ENCODE measurements at regions not wholly inside any gene's neighbourhood (a gene's known extent, or its start where the extent isn't known, plus 50 kb on each side); places are given as distances from the start of the nearest gene placed in this dataset.

GRCh38 chr3:116912116-116912515, 202.5 kb downstream of the TUSC7 start:
- DNase-seq (no peak), ATAC-seq (no peak)

DNA sequence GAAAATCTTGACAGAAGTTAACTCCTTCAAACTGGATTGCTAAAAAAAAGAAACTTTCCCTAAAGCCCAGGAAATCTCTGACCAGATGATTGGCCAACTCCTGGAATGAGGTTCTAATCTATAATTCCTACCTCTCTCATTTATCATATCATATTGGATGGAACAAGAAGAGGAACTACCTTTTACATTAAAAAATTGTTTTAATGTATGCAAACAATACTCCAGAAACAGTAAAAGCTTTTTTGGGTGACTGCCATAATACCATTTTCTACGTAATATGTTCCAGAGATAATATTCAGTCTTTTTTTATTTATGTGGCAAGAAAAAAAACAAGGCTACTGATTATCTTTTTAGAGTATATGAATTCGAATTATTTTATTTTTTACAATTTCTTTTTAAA, 204.4 kb downstream of the TUSC7 start:
- intact Hi-C loops (cut with micrococcal nuclease) = no loop called here
- no peak for DNase-seq
- ATAC-seq = no peak

More at GRCh38 chr3:116912116-116912515, 202.5 kb downstream of the TUSC7 start:
- intact Hi-C loops (cut with micrococcal nuclease) = no loop called here

- ATAC-seq = no peak
- intact Hi-C loops (cut with micrococcal nuclease) = no loop called here
Observed at GRCh38 chr3:116916836-116917235, 207.3 kb downstream of the TUSC7 start.

GRCh38 chr3:116920826-116921610, 211.4 kb downstream of the TUSC7 start:
- intact Hi-C loops (cut with micrococcal nuclease) = no loop called here
- no peak for ATAC-seq
- DNase-seq = no peak

More at GRCh38 chr3:116916836-116917235, 207.3 kb downstream of the TUSC7 start:
- DNase-seq = no peak

DNA sequence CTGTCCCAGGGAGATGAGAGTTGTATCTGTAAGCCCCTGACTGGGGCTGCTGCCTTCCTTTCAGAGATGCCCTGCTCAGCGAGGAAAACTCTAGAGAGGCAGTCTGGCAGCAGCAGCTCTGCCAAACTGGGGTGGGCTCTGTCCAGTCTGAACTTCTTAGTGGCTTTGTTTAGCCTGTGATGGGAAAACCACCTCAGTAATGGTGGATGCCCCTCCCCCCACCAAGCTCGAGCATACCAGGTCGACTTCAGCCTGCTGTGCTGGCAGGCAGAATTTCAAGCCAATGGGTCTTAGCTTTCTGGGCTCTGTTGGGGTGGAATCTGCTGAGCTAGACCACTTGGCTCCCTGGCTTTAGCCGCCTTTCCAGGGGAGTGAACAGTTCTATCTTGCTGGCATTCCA, 218.3 kb downstream of the TUSC7 start:
- DNase-seq = no peak
- no peak for ATAC-seq
- intact Hi-C loops (cut with micrococcal nuclease) = no loop called here

- intact Hi-C loops (cut with micrococcal nuclease) = no loop called here
- DNase-seq (no peak), ATAC-seq (no peak)
Observed at GRCh38 chr3:116929505-116930222, 220.1 kb downstream of the TUSC7 start.

GRCh38 chr3:116930786-116931185, 221.2 kb downstream of the TUSC7 start:
- ATAC-seq (no peak), DNase-seq (no peak)
- intact Hi-C loops (cut with micrococcal nuclease) = no loop called here

GRCh38 chr3:116939091-116939490, 229.5 kb downstream of the TUSC7 start:
- DNase-seq (no peak), ATAC-seq (no peak)
- intact Hi-C loops (cut with micrococcal nuclease) = no loop called here

DNA sequence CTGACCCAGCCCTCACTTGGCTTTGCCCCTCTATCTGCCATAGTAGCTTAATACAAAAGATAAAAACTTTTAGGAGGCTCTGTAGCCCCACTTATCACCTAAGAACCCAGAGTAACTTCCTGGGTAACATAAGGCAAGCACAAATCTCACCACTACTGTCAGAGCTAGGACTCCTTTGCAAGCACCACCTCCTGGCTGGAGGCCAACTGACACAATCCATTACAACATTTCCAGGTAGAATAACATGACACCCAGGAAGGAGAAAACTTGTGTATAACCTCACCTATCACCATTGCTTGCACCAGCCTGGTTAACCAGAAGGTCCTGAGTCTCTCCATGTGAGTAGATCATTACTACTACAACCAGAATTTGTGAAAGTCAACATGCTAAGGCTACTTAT, 230.0 kb downstream of the TUSC7 start:
- ATAC-seq (no peak), DNase-seq (no peak)
- intact Hi-C loops (cut with micrococcal nuclease) = no loop called here

GRCh38 chr3:116940719-116941118, 231.1 kb downstream of the TUSC7 start:
- intact Hi-C loops (cut with micrococcal nuclease) = no loop called here
- no peak for DNase-seq

GRCh38 chr3:116946376-116946775, 236.8 kb downstream of the TUSC7 start:
- no peak for DNase-seq
- intact Hi-C loops (cut with micrococcal nuclease) = no loop called here
- no peak for ATAC-seq

More at GRCh38 chr3:116940719-116941118, 231.1 kb downstream of the TUSC7 start:
- no peak for ATAC-seq

- intact Hi-C loops (cut with micrococcal nuclease) = no loop called here
- no peak for ATAC-seq
Observed at GRCh38 chr3:116947148-116947547, 237.6 kb downstream of the TUSC7 start.

DNA sequence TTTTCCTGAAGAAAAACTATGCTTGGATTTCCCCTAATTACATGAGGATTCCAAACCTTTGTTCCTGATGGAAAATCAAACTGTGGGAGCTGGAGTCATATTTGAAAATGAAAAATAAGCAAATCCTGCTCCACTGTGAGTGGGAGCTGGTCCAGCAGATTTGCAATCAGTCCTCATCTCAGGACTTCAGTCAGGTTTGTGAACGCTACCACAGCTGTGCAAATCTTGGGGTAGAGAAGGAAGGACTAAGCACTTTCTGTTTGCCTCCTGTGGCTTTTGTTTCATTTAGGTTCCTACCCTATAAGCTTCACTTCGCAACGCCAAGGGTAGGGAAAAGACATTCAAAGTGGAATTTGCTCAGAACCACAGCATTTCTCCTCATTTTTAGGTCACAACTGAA, 238.2 kb downstream of the TUSC7 start:
- no peak for ATAC-seq
- intact Hi-C loops (cut with micrococcal nuclease) = no loop called here
- no peak for DNase-seq

More at GRCh38 chr3:116947148-116947547, 237.6 kb downstream of the TUSC7 start:
- no peak for DNase-seq

DNA sequence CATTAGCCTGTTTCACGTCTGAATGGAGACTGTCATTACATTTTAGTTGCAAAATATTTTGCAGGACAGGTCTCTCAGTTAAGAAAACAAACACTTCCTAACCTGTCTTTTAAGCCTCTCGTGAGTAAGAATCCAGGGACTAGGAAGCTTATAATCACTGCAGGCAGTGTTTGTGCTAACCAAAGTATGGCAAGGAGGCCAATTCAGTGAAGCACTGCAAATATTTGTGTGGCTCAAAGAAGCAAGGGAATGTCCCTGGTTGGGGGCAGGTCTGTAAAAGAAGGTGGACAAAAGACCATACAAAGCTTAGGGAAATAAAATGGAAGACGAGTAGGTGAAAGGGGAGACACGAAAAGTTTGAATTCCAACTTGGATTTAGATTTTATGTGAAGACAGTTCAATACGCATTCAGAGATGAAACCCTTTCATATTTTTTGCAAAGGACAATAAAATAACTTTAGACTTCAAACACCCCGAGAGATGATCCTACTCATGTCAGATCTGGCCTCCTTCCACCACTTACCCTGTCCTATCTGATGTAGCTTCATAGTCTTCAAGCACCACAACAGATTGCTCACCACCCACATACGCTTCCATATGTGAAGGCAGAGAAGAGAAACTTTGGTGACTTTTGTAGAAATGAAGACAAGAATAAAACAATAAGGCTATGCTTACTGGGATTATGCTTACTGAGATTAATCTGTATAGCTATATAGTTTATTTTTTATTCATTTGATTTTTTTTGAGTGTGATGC, 240.9 kb downstream of the TUSC7 start:
- intact Hi-C loops (cut with micrococcal nuclease) = no loop called here
- DNase-seq (no peak), ATAC-seq (no peak)

- intact Hi-C loops (cut with micrococcal nuclease) = no loop called here
- no peak for DNase-seq
- ATAC-seq = no peak
Observed at GRCh38 chr3:116951610-116952009, 242.0 kb downstream of the TUSC7 start.

DNA sequence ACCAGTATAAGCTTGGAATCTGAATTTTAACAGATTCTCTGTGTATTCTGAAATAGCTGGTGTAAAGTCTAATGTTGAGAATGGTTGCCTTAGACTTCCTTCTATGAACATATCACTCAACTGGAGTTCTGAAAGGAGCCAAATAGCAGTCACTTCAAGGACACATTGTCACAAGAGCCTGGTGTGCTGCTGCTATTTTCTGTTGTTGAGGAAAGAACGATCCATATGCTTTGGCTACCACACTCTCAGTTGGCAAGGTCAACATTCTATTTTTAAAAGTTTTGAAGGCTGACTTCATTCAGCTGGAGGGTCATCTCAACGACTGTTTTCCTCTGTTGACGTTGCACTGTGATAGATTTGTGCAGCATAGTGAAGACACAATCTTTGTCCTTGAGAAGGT, 248.7 kb downstream of the TUSC7 start:
- ATAC-seq = peak; percentile 66
- intact Hi-C loops (cut with micrococcal nuclease) = no loop called here

GRCh38 chr3:116961106-116961505, 251.5 kb downstream of the TUSC7 start:
- ATAC-seq = no peak
- DNase-seq = no peak
- intact Hi-C loops (cut with micrococcal nuclease) = no loop called here

More for the DNA sequence above, 248.7 kb downstream of the TUSC7 start:
- DNase-seq = no peak

- intact Hi-C loops (cut with micrococcal nuclease) = no loop called here
- no peak for ATAC-seq
- no peak for DNase-seq
Observed at GRCh38 chr3:116963802-116964201, 254.2 kb downstream of the TUSC7 start.

DNA sequence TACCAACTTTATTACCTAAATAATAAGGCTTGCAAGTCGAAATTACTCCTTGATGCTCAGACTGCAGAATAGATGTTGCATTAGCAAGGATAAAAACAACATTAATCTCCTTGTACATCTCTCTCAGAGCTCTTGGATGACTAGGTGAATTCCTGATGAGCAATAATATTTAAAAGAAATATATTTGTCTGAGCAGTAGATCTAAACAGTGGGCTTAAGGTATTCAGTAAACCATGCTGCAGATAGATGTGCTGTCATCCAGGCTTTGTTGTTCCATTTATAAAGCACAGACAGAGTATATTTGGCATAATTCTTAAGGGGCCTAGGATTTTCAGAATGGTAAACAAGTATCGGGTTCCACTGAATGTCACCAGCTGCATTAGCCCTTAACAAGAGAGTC, 257.1 kb downstream of the TUSC7 start:
- intact Hi-C loops (cut with micrococcal nuclease) = loop anchor here (5.0 kb wide), 1 partner anchor 136 kb away; no protein-coding TSS in a partner anchor
- no peak for DNase-seq
- ATAC-seq = no peak

GRCh38 chr3:116969135-116969534, 259.6 kb downstream of the TUSC7 start:
- ATAC-seq = no peak
- intact Hi-C loops (cut with micrococcal nuclease) = loop anchor here (5.0 kb wide), 1 partner anchor 133 kb away; no protein-coding TSS in a partner anchor
- DNase-seq = no peak

Measured in left ventricle myocardium superior (tissue), 1 donor.